ENCODE measurements at regions not wholly inside any gene's neighbourhood (a gene's known extent, or its start where the extent isn't known, plus 50 kb on each side); places are given as distances from the start of the nearest gene placed in this dataset.

GRCh38 chr4:79198951-79199587, 126.8 kb downstream of the NAA11 start:
- TF ChIP-seq MAX (CRISPR knock-in tag; IDR thresholded peaks at IDR 0.05), result no peak
- no peak for TF ChIP-seq CBX3 (IDR thresholded peaks at IDR 0.05; ENCODE audit: borderline replicate concordance in 1 of 2, low read length in 2 of 2)
- TF ChIP-seq BHLHE40 (IDR thresholded peaks at IDR 0.05; ENCODE audit: low read length), result no peak
- TF ChIP-seq POLR2AphosphoS5 (IDR thresholded peaks at IDR 0.05; ENCODE audit: control insufficient read depth, insufficient read depth, low read depth, low read length), result peak; percentile 75
- no peak for TF ChIP-seq ZFP36 (IDR thresholded peaks at IDR 0.05; ENCODE audit: low read depth, low read length, partially characterized antibody)
- no peak for TF ChIP-seq ZBTB17 (CRISPR knock-in tag; IDR thresholded peaks at IDR 0.05)
- no peak for TF ChIP-seq TAF1 (IDR thresholded peaks at IDR 0.05; ENCODE audit: control insufficient read depth, extremely low read depth, insufficient read depth, low read length, severe bottlenecking)
- TF ChIP-seq IRF9 (tag; IDR thresholded peaks at IDR 0.05), result no peak
- TF ChIP-seq POLR3A (IDR thresholded peaks at IDR 0.05; ENCODE audit: borderline replicate concordance, extremely low read depth, insufficient read depth, insufficient read length), result no peak
- peak; percentile 22; the same call in 1 of the 2 replicates for TF ChIP-seq CEBPG (CRISPR knock-in tag; IDR thresholded peaks at IDR 0.05)
- TF ChIP-seq CEBPG (tag; conservative IDR thresholded peaks at IDR 0.05 in 1 of 2, IDR thresholded peaks at IDR 0.05 in 1 of 2), result no peak
- no peak for TF ChIP-seq TARDBP (IDR thresholded peaks at IDR 0.05)
- TF ChIP-seq ELF4 (CRISPR knock-in tag; IDR thresholded peaks at IDR 0.05), result no peak

All from K562 (cell line).